GM21423 (cell line): ENCODE measurements at regions not wholly inside any gene's neighbourhood (a gene's known extent, or its start where the extent isn't known, plus 50 kb on each side); places are given as distances from the start of the nearest gene placed in this dataset.

Experiments
- ATAC-seq: cut with Tn5 transposase; IDR thresholded peaks from one replicate; pipeline ENCODE4 v1.9.1; 2021; ENCODE audit warnings: mild to moderate bottlenecking, moderate library complexity; ENCODE audit not compliant: unreplicated experiment

- ATAC-seq, result no peak
Observed at GRCh38 chr5:27523629-27524028, 485.2 kb upstream of the CDH9 start.

GRCh38 chr5:27516437-27516836 is 478.1 kb upstream of the CDH9 start:
- ATAC-seq, result no peak

- ATAC-seq, result no peak
Observed at GRCh38 chr5:27511061-27511460, 472.7 kb upstream of the CDH9 start.

GRCh38 chr5:27503813-27504212 is 465.4 kb upstream of the CDH9 start:
- no peak for ATAC-seq

- ATAC-seq, result no peak
Observed at GRCh38 chr5:27502236-27502635, 463.9 kb upstream of the CDH9 start.

- no peak for ATAC-seq
Observed at GRCh38 chr5:27497491-27497890, 459.1 kb upstream of the CDH9 start.

GRCh38 chr5:27494887-27495286 is 456.5 kb upstream of the CDH9 start:
- ATAC-seq, result no peak

GRCh38 chr5:27491746-27492439 is 453.5 kb upstream of the CDH9 start:
- ATAC-seq, result no peak

- ATAC-seq, result no peak
Observed at GRCh38 chr5:27491047-27491446, 452.7 kb upstream of the CDH9 start.

GRCh38 chr5:27489701-27490100 is 451.3 kb upstream of the CDH9 start:
- ATAC-seq, result no peak

GRCh38 chr5:27482663-27483062 is 444.3 kb upstream of the CDH9 start:
- ATAC-seq, result no peak

GRCh38 chr5:27479859-27480258 is 441.5 kb upstream of the CDH9 start:
- ATAC-seq, result no peak

- ATAC-seq, result no peak
Observed at GRCh38 chr5:27477550-27477949, 439.2 kb upstream of the CDH9 start.

GRCh38 chr5:27476356-27476988 is 438.1 kb upstream of the CDH9 start:
- ATAC-seq, result no peak

- no peak for ATAC-seq
Observed at GRCh38 chr5:27475063-27475462, 436.7 kb upstream of the CDH9 start.

- no peak for ATAC-seq
Observed at GRCh38 chr5:27474395-27474794, 436.0 kb upstream of the CDH9 start.

GRCh38 chr5:27474047-27474309 is 435.6 kb upstream of the CDH9 start:
- no peak for ATAC-seq

GRCh38 chr5:27473307-27474046 is 435.1 kb upstream of the CDH9 start:
- no peak for ATAC-seq

- no peak for ATAC-seq
Observed at GRCh38 chr5:27472871-27473270, 434.5 kb upstream of the CDH9 start.

- peak; percentile 81 for ATAC-seq
Observed at GRCh38 chr5:27472000-27472763, 433.8 kb upstream of the CDH9 start.

GRCh38 chr5:27466959-27467358 is 428.6 kb upstream of the CDH9 start:
- ATAC-seq, result no peak

- no peak for ATAC-seq
Observed at GRCh38 chr5:27465140-27465539, 426.8 kb upstream of the CDH9 start.
